HepG2 (cell line): ENCODE measurements at regions not wholly inside any gene's neighbourhood (a gene's known extent, or its start where the extent isn't known, plus 50 kb on each side); places are given as distances from the start of the nearest gene placed in this dataset.

Source experiments
- ATAC-seq: fragments of 200-7000 bp; cut with Tn5 transposase; 3 replicates; pipeline ENCODE4 v1.9.1; 2020; ENCODE audit warnings: mild to moderate bottlenecking, moderate library complexity
- BruUV-seq: library from RNA; stranded (reverse); fragments of 400-500 nt; replicated peaks from 2 replicates; lab custom pipeline; 2021; lab: Mats Ljungman, UMichigan
- CTCF ChIA-PET: fragments of 300-600 bp; formaldehyde crosslinking; extraction: SDS; loops from one replicate; lab custom pipeline; 2021; ENCODE audit warnings: low total read pairs, inconsistent platforms, low intra/inter-chr PET ratio; lab: Yijun Ruan, JAX
- POLR2A ChIA-PET: fragments of 350-600 bp; sonication (Branson Sonifier 250); formaldehyde crosslinking; loops from one replicate; lab custom pipeline; 2020; ENCODE audit warnings: antibody characterized with exemption, inconsistent platforms; lab: Yijun Ruan, JAX
- DNase-seq: peaks from one replicate; pipeline ENCODE4 v3.0.0-alpha.2; 2015; ENCODE audit warnings: low spot score
- FAIRE-seq: peaks from 3 replicates; lab custom pipeline; 2011; peaks lifted over from hg19 to GRCh38; lab: Jason Lieb, UNC
- H2AFZ ChIP-seq: one replicate; pipeline ENCODE4 v1.6.1; 2011; ENCODE audit warnings: low read length, inconsistent platforms
- H3K27ac ChIP-seq: fragments of 300-600 bp; 3 replicates; pipeline ENCODE4 v1.8.0; 2011; ENCODE audit warnings: mixed run types, mild to moderate bottlenecking, mixed read lengths, low read length, inconsistent platforms; ENCODE audit not compliant: insufficient read depth; ENCODE audit errors: extremely low read length
- H3K27me3 ChIP-seq, 2 experiments: fragments of 200-600 bp in 1 of 2; 2 replicates in 1 of 2; 3 replicates in 1 of 2; pipeline versions ENCODE4 v1.6.0 to v1.8.0; 2011; ENCODE audit warnings: low read length in 2 of 2, mild to moderate bottlenecking in 2 of 2, moderate library complexity in 2 of 2, inconsistent platforms in 1 of 2; ENCODE audit not compliant: insufficient read depth in 2 of 2, control insufficient read depth in 1 of 2
- H3K36me3 ChIP-seq, 2 experiments: fragments of 200-600 bp in 1 of 2; replicated peaks in 1 of 2; 2 replicates in 1 of 2; 3 replicates in 1 of 2; pipeline versions ENCODE4 v1.5.1 to v1.8.0; 2011; ENCODE audit warnings: low read length in 2 of 2, inconsistent platforms in 1 of 2; ENCODE audit not compliant: insufficient read depth in 2 of 2, control insufficient read depth in 1 of 2
- H3K4me1 ChIP-seq: 2 replicates; pipeline ENCODE4 v1.5.1; 2012; ENCODE audit warnings: low read length, inconsistent platforms; ENCODE audit not compliant: insufficient read depth
- H3K4me2 ChIP-seq: 2 replicates; pipeline ENCODE4 v1.6.0; 2011; ENCODE audit warnings: low read depth, low read length, inconsistent platforms
- H3K4me3 ChIP-seq, 3 experiments: fragments of 200-600 bp in 1 of 3; sonication (generic), shearing (Covaris generic) in 1 of 3; replicated peaks in 1 of 3; 2 replicates each; pipeline ENCODE4 v1.5.1; 2011 to 2016; ENCODE audit warnings: low read length in 3 of 3, inconsistent platforms in 2 of 3, low read depth in 2 of 3, mild to moderate bottlenecking in 2 of 3, control low read depth in 1 of 3, mixed read lengths in 1 of 3; ENCODE audit not compliant: insufficient read depth in 1 of 3
- H3K79me2 ChIP-seq: one replicate; pipeline ENCODE4 v1.6.1; 2011; ENCODE audit warnings: low read length, inconsistent platforms; ENCODE audit not compliant: insufficient read depth
- H3K9ac ChIP-seq: 2 replicates; pipeline ENCODE4 v1.6.0; 2011; ENCODE audit warnings: mild to moderate bottlenecking, low read depth, low read length, inconsistent platforms; ENCODE audit not compliant: insufficient read depth
- H3K9me3 ChIP-seq: 2 replicates; pipeline ENCODE4 v1.5.1; 2012; ENCODE audit warnings: mild to moderate bottlenecking, low read length
- H4K20me1 ChIP-seq: 2 replicates; pipeline ENCODE4 v1.6.0; 2011; ENCODE audit warnings: inconsistent platforms, mild to moderate bottlenecking, low read length, moderate library complexity; ENCODE audit not compliant: insufficient read depth
- CAMTA2 ChIP-seq: sonication (generic); formaldehyde crosslinking; IDR thresholded peaks from 2 replicates; pipeline ENCODE4 v1.4.0; 2020; ENCODE audit warnings: mild to moderate bottlenecking, missing genetic modification reagents, borderline replicate concordance
- EHMT2 ChIP-seq: fragments of 200-600 bp; sonication (generic); IDR thresholded peaks from 2 replicates; pipeline ENCODE4 v1.7.0; 2017; ENCODE audit warnings: antibody characterized with exemption, low read depth, low read length, borderline replicate concordance
- MZF1 ChIP-seq: sonication (generic); formaldehyde crosslinking; IDR thresholded peaks from 2 replicates; pipeline ENCODE4 v1.8.1; 2023; ENCODE audit warnings: mild to moderate bottlenecking, missing genetic modification reagents, borderline replicate concordance
- ZMYM2 ChIP-seq: sonication (generic); formaldehyde crosslinking; IDR thresholded peaks from 2 replicates; pipeline ENCODE4 v1.8.0; 2022; ENCODE audit warnings: mild to moderate bottlenecking, missing genetic modification reagents
- ZNF263 ChIP-seq: sonication (generic); formaldehyde crosslinking; IDR thresholded peaks from 2 replicates; pipeline ENCODE4 v1.4.0; 2020; ENCODE audit warnings: missing genetic modification reagents
- ZNF460 ChIP-seq: sonication (generic); formaldehyde crosslinking; IDR thresholded peaks from 2 replicates; pipeline ENCODE4 v1.5.1; 2020; ENCODE audit warnings: missing genetic modification reagents, mild to moderate bottlenecking, borderline replicate concordance
- ZNF790 ChIP-seq: sonication (generic); formaldehyde crosslinking; IDR thresholded peaks from 2 replicates; pipeline ENCODE4 v1.8.0; 2022; ENCODE audit warnings: missing genetic modification reagents, mild to moderate bottlenecking, borderline replicate concordance
- WGBS: methylation state at CpG from one replicate; pipeline ENCODE4 v1.1.6; 2017; ENCODE audit warnings: low lambda C conversion rate; 5-methylcytosine and 5-hydroxymethylcytosine counted together
- in situ Hi-C: cut with HindIII; loops from 2 replicates; pipeline ENCODE4 v1.10.0; 2017; ENCODE audit warnings: low pct_unique_long_range_greater_than_20kb; ENCODE audit not compliant: extremely low pct_ligation_motif_present
- intact Hi-C: fragments of 100-400 bp; cut with micrococcal nuclease; formaldehyde crosslinking; loops from one replicate; pipeline ENCODE4 v1.10.0; 2022; ENCODE audit not compliant: unreplicated experiment

DNA sequence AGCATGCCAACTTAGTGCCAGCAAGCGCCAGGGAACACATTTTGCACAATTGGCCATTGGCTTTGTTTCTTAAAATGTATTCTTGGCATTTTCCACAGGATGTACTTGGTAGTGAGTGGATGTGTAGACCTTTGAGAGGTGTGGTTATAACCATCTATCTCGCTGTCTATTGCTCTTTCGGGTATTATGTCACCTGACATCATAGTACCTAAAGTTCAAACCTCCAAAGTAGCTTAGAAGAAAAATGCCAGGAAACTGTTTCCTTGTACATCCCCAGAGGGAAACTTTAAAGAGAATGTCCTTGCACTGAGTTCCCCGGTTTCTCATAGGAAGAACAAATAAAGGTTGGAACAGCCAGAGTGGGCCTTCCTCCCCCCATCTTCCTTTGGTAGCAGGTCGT lies 87.6 kb downstream of the FGF9 start:
- WGBS = 31% methylated on average over 5 of the region's 5 CpGs
- no peak for TF ChIP-seq MZF1
- TF ChIP-seq ZNF790 (CRISPR knock-in tag) = no peak
- no peak for TF ChIP-seq EHMT2
- TF ChIP-seq CAMTA2 (CRISPR knock-in tag) = no peak
- TF ChIP-seq ZMYM2 (CRISPR knock-in tag) = no peak
- no peak for TF ChIP-seq ZNF263 (CRISPR knock-in tag)
- in situ Hi-C loops = no loop called here

DNA sequence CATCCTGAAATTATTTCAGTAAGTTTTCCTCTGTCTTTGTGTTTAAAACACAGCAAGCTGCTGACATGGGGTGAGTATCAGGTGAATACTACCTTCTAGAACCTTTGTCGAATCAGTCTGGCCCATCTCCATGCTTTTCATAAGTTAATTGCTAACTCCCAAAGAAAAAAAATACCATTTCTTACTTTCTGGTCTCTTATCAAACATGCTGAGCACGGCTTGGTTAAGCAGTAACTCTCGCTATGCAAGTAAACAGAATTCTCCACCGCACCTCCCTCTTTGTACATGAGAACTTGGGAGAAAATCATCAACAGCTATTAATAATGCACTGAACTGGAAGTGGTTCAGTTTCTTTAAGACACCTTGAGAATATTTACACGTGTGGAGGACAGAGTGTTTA lies 88.6 kb downstream of the FGF9 start:
- H3K9me3 ChIP-seq = no peaks in the 10 kb centered on the region
- POLR2A ChIA-PET = no interaction called here
- DNase-seq (no peak), ATAC-seq (no peak), FAIRE-seq (no peak)
- WGBS = 0% methylated on average over 5 of the region's 5 CpGs
- H3K9ac ChIP-seq = no peak overlapping the region
- TF ChIP-seq ZNF460 (CRISPR knock-in tag) = no peak
- intact Hi-C loops (no loop called here), in situ Hi-C loops (no loop called here)
- H3K27ac ChIP-seq = no peak overlapping the region
- H3K4me1 ChIP-seq = peaks cover 12% of the 10 kb centered on the region
- H3K27me3 ChIP-seq = peaks cover 3 to 20% of the 10 kb centered on the region in 2 experiments; a peak in 3 of 5 replicates
- BruUV-seq = no TSS peak
- CTCF ChIA-PET = no interaction called here
- no peak overlapping the region for H2AFZ ChIP-seq
- H3K79me2 ChIP-seq = no peaks in the 10 kb centered on the region
- H3K4me2 ChIP-seq = no peak overlapping the region; the same call in 1 of the 2 replicates
- H4K20me1 ChIP-seq = no peaks in the 10 kb centered on the region
- H3K4me3 ChIP-seq = no peak overlapping the region
- H3K36me3 ChIP-seq = no peaks in the 10 kb centered on the region

More for the DNA sequence above, 87.6 kb downstream of the FGF9 start:
- H4K20me1 ChIP-seq = no peaks in the 10 kb centered on the region
- H3K79me2 ChIP-seq = no peaks in the 10 kb centered on the region
- ATAC-seq (no peak), DNase-seq (no peak), FAIRE-seq (no peak)
- H3K9ac ChIP-seq = no peak overlapping the region
- no peak overlapping the region for H3K27ac ChIP-seq
- no peaks in the 10 kb centered on the region for H3K9me3 ChIP-seq
- no peak overlapping the region for H3K4me3 ChIP-seq
- ChIA-PET CTCF (no interaction called here), POLR2A (no interaction called here)
- no TSS peak for BruUV-seq
- peaks cover 14% of the 10 kb centered on the region for H3K4me1 ChIP-seq
- H2AFZ ChIP-seq = no peak overlapping the region
- no peak overlapping the region for H3K4me2 ChIP-seq
- H3K27me3 ChIP-seq = peaks cover 3 to 20% of the 10 kb centered on the region in 2 experiments; a peak in 3 of 5 replicates
- H3K36me3 ChIP-seq = no peaks in the 10 kb centered on the region
- intact Hi-C loops = no loop called here
